H1 (cell line): ENCODE measurements at regions not wholly inside any gene's neighbourhood (a gene's known extent, or its start where the extent isn't known, plus 50 kb on each side); places are given as distances from the start of the nearest gene placed in this dataset.

Experiments used
- CTCF ChIA-PET: fragments of 300-600 bp; sonication (Branson Sonifier 250); formaldehyde crosslinking; loops from one replicate; lab custom pipeline; 2021; ENCODE audit not compliant: partially characterized antibody; lab: Charles Lee
- POLR2A ChIA-PET: fragments of 300-600 bp; sonication (Branson Sonifier 250); formaldehyde crosslinking; loops from one replicate; lab custom pipeline; 2021; ENCODE audit warnings: inconsistent platforms; ENCODE audit not compliant: partially characterized antibody; lab: Charles Lee
- DNase-seq, 2 experiments: peaks; one replicate each; pipeline versions ENCODE4 v3.0.0 to v3.0.0-alpha.2; 2010 to 2022; ENCODE audit warnings: low spot score in 2 of 2, low read depth in 1 of 2, mixed read lengths in 1 of 2
- FAIRE-seq: peaks from 2 replicates; lab custom pipeline; 2011; peaks lifted over from hg19 to GRCh38; lab: Jason Lieb, UNC
- H2AFZ ChIP-seq: 2 replicates; pipeline ENCODE4 v1.8.1; 2012; ENCODE audit warnings: low read length, inconsistent platforms
- H2AK5ac ChIP-seq: 2 replicates; pipeline ENCODE4 v1.6.1; 2013; ENCODE audit warnings: low read depth, low read length
- H2BK120ac ChIP-seq: replicated peaks from 2 replicates; pipeline ENCODE3; 2013; ENCODE audit warnings: low read depth, low read length, inconsistent platforms
- H2BK12ac ChIP-seq: 2 replicates; pipeline ENCODE4 v1.6.1; 2013; ENCODE audit warnings: low read depth, low read length
- H2BK15ac ChIP-seq: 2 replicates; pipeline ENCODE4 v1.6.1; 2013; ENCODE audit warnings: low read length
- H2BK20ac ChIP-seq: 2 replicates; pipeline ENCODE4 v1.6.1; 2013; ENCODE audit warnings: low read length
- H2BK5ac ChIP-seq: 2 replicates; pipeline ENCODE4 v1.6.1; 2013; ENCODE audit warnings: low read depth, low read length
- H3K14ac ChIP-seq: 2 replicates; pipeline ENCODE4 v1.6.1; 2013; ENCODE audit warnings: inconsistent platforms; ENCODE audit not compliant: insufficient read length
- H3K18ac ChIP-seq: 2 replicates; pipeline ENCODE4 v1.6.1; 2013; ENCODE audit warnings: low read length; ENCODE audit errors: extremely low read depth
- H3K23ac ChIP-seq: 2 replicates; pipeline ENCODE4 v1.6.1; 2013; ENCODE audit warnings: inconsistent platforms; ENCODE audit not compliant: insufficient read length
- H3K23me2 ChIP-seq: 2 replicates; pipeline ENCODE4 v1.6.1; 2013; ENCODE audit warnings: low read depth, low read length
- H3K27ac ChIP-seq: 2 replicates; pipeline ENCODE4 v1.6.1; 2011; ENCODE audit warnings: low read depth, low read length, inconsistent platforms
- H3K27me3 ChIP-seq, 4 experiments: replicated peaks in 1 of 4; 1 replicate in 1 of 4; 2 replicates in 3 of 4; pipeline versions ENCODE4 v1.6.1 to v1.8.1; 2011 to 2013; ENCODE audit warnings: low read length in 3 of 4, mild to moderate bottlenecking in 3 of 4, inconsistent platforms in 2 of 4, mixed read lengths in 2 of 4, moderate library complexity in 1 of 4; ENCODE audit not compliant: control insufficient read depth in 3 of 4, insufficient read depth in 3 of 4; ENCODE audit errors: extremely low read depth in 1 of 4
- H3K36me3 ChIP-seq, 4 experiments: 2 replicates each; pipeline versions ENCODE4 v1.6.1 to v1.8.1; 2011 to 2013; ENCODE audit warnings: mild to moderate bottlenecking in 4 of 4, low read length in 3 of 4, moderate library complexity in 2 of 4, control low read depth in 1 of 4, inconsistent platforms in 1 of 4; ENCODE audit not compliant: insufficient read depth in 4 of 4, control insufficient read depth in 2 of 4
- H3K4ac ChIP-seq: replicated peaks from 2 replicates; pipeline ENCODE3; 2013; ENCODE audit warnings: low read length, low read depth, mixed read lengths, inconsistent platforms; ENCODE audit not compliant: insufficient read length
- H3K4me1 ChIP-seq, 4 experiments: replicated peaks in 1 of 4; 1 replicate in 1 of 4; 2 replicates in 3 of 4; pipeline versions ENCODE4 v1.6.1 to v1.8.1; 2011 to 2013; ENCODE audit warnings: low read length in 3 of 4, inconsistent platforms in 2 of 4, mixed read lengths in 1 of 4; ENCODE audit not compliant: insufficient read depth in 4 of 4, control insufficient read depth in 3 of 4
- H3K4me2 ChIP-seq, 2 experiments: 2 replicates each; pipeline versions ENCODE4 v1.6.1 to v1.8.1; 2011 to 2013; ENCODE audit warnings: low read depth in 2 of 2, low read length in 2 of 2, control low read depth in 1 of 2, inconsistent platforms in 1 of 2, mild to moderate bottlenecking in 1 of 2; ENCODE audit not compliant: insufficient read depth in 1 of 2
- H3K4me3 ChIP-seq, 4 experiments: fragments of 200-600, 300-600 bp in 1 of 4; sonication (generic), shearing (Covaris generic), sonication (Bioruptor Twin) in 1 of 4; 2 replicates each; pipeline versions ENCODE4 v1.5.1 to v1.8.1; 2011 to 2016; ENCODE audit warnings: low read length in 4 of 4, low read depth in 3 of 4, control low read depth in 2 of 4, inconsistent platforms in 2 of 4, mild to moderate bottlenecking in 2 of 4, mixed read lengths in 1 of 4, moderate library complexity in 1 of 4; ENCODE audit not compliant: insufficient read depth in 2 of 4; ENCODE audit errors: extremely low read depth in 1 of 4
- H3K56ac ChIP-seq: replicated peaks from 2 replicates; pipeline ENCODE3; 2013; ENCODE audit warnings: low read depth, mild to moderate bottlenecking, mixed read lengths, low read length, inconsistent platforms; ENCODE audit not compliant: insufficient read length
- H3K79me1 ChIP-seq: 2 replicates; pipeline ENCODE4 v1.6.1; 2013; ENCODE audit warnings: low read depth, low read length, control low read depth
- H3K79me2 ChIP-seq, 2 experiments: 2 replicates each; pipeline versions ENCODE4 v1.6.1 to v1.8.1; 2012 to 2013; ENCODE audit warnings: low read length in 2 of 2, mild to moderate bottlenecking in 2 of 2, inconsistent platforms in 1 of 2; ENCODE audit not compliant: insufficient read depth in 2 of 2, control insufficient read depth in 1 of 2
- H3K9ac ChIP-seq, 4 experiments: replicated peaks in 1 of 4; 1 replicate in 1 of 4; 2 replicates in 3 of 4; pipeline versions ENCODE4 v1.6.1 to v1.8.1; 2011 to 2013; ENCODE audit warnings: low read depth in 3 of 4, low read length in 3 of 4, control low read depth in 2 of 4, mild to moderate bottlenecking in 2 of 4, moderate library complexity in 2 of 4, inconsistent platforms in 1 of 4; ENCODE audit errors: extremely low read depth in 1 of 4
- H3K9me3 ChIP-seq, 2 experiments: 2 replicates each; pipeline versions ENCODE4 v1.6.1 to v1.8.1; 2012 to 2013; ENCODE audit warnings: mild to moderate bottlenecking in 2 of 2, moderate library complexity in 2 of 2, control low read depth in 1 of 2, inconsistent platforms in 1 of 2, low read depth in 1 of 2, low read length in 1 of 2, mixed read lengths in 1 of 2; ENCODE audit not compliant: insufficient read depth in 2 of 2
- H4K20me1 ChIP-seq, 2 experiments: replicated peaks in 1 of 2; 2 replicates each; pipeline versions ENCODE3 to v1.8.1; 2011 to 2013; ENCODE audit warnings: inconsistent platforms in 2 of 2, low read length in 2 of 2, mild to moderate bottlenecking in 1 of 2; ENCODE audit not compliant: insufficient read depth in 2 of 2, control insufficient read depth in 1 of 2
- H4K5ac ChIP-seq: 2 replicates; pipeline ENCODE4 v1.6.1; 2013; ENCODE audit warnings: low read length, low read depth, mixed read lengths, inconsistent platforms; ENCODE audit not compliant: insufficient read length
- H4K8ac ChIP-seq: 2 replicates; pipeline ENCODE4 v1.8.0; 2013; ENCODE audit warnings: mild to moderate bottlenecking, moderate library complexity, low read length, inconsistent platforms; ENCODE audit not compliant: insufficient read depth; ENCODE audit errors: extremely low read depth
- H4K91ac ChIP-seq: replicated peaks from 2 replicates; pipeline ENCODE3; 2013; ENCODE audit warnings: low read length, mixed read lengths, inconsistent platforms; ENCODE audit not compliant: insufficient read length
- CBX5 ChIP-seq: fragments of 300-800, 300-1000 bp; sonication (generic); IDR thresholded peaks from 2 replicates; pipeline ENCODE4 v1.7.1; 2016; ENCODE audit warnings: antibody characterized with exemption, low read length, low read depth
- CTBP2 ChIP-seq: IDR thresholded peaks from 2 replicates; pipeline ENCODE4 v1.7.0; 2011; ENCODE audit warnings: borderline replicate concordance, mild to moderate bottlenecking, moderate library complexity, mixed read lengths, low read length; ENCODE audit not compliant: insufficient read depth, insufficient read length
- EGR1 ChIP-seq: IDR thresholded peaks from 2 replicates; pipeline ENCODE4 v1.6.1; 2011; ENCODE audit warnings: low read depth, low read length, borderline replicate concordance
- EZH2 ChIP-seq: fragments of 200-600 bp; sonication (generic); IDR thresholded peaks from 2 replicates; pipeline ENCODE4 v1.7.1; 2012; ENCODE audit warnings: low read depth, mild to moderate bottlenecking, moderate library complexity, low read length, inconsistent platforms; ENCODE audit not compliant: severe bottlenecking
- GTF2F1 ChIP-seq: IDR thresholded peaks from 2 replicates; pipeline ENCODE4 v1.6.1; 2012; ENCODE audit warnings: low read depth, low read length, improper control_type of control experiment, borderline replicate concordance
- JUN ChIP-seq: IDR thresholded peaks from 2 replicates; pipeline ENCODE4 v1.6.1; 2011; ENCODE audit warnings: low read depth, mild to moderate bottlenecking, improper control_type of control experiment, low read length
- KDM4A ChIP-seq: IDR thresholded peaks from one replicate; pipeline ENCODE4 v1.7.1; 2012; ENCODE audit warnings: low read depth, mild to moderate bottlenecking, moderate library complexity, low read length, inconsistent platforms; ENCODE audit not compliant: severe bottlenecking
- PHF8 ChIP-seq: fragments of 200-600 bp; sonication (generic); conservative IDR thresholded peaks from 2 replicates; pipeline ENCODE4 v1.7.1; 2012; ENCODE audit warnings: low read depth, mild to moderate bottlenecking, inconsistent platforms, low read length, moderate library complexity
- POLR2AphosphoS5 ChIP-seq: IDR thresholded peaks from 2 replicates; pipeline ENCODE4 v1.6.1; 2011; ENCODE audit warnings: low read depth, low read length
- RBBP5 ChIP-seq: IDR thresholded peaks from 2 replicates; pipeline ENCODE4 v1.7.1; 2012; ENCODE audit warnings: low read depth, mild to moderate bottlenecking, inconsistent platforms, low read length, moderate library complexity, borderline replicate concordance
- TAF1 ChIP-seq: IDR thresholded peaks from 2 replicates; pipeline ENCODE4 v1.6.1; 2011; ENCODE audit warnings: mild to moderate bottlenecking, low read depth, low read length
- WGBS, 2 experiments: shearing (Covaris generic) in 1 of 2; methylation state at CpG; one replicate each; pipeline versions ENCODE4 v1.1.6 to v1.1.7; 2013 to 2015; ENCODE audit warnings: low lambda C conversion rate in 2 of 2, mixed read lengths in 2 of 2, inconsistent platforms in 1 of 2, low coverage in 1 of 2, missing lambda C conversion rate in 1 of 2; ENCODE audit not compliant: insufficient replicate concordance in 2 of 2, insufficient coverage in 1 of 2, insufficient read length in 1 of 2; ENCODE audit errors: extremely low coverage in 1 of 2, missing lambda C conversion rate in 1 of 2; 5-methylcytosine and 5-hydroxymethylcytosine counted together

GRCh38 chr2:144052083-144052482, 467.8 kb downstream of the ZEB2 start:
- H3K9ac ChIP-seq = no peak overlapping the region
- no peaks in the 10 kb centered on the region for H3K4me1 ChIP-seq
- H3K4me3 ChIP-seq = no peak overlapping the region
- no peaks in the 10 kb centered on the region for H3K79me2 ChIP-seq
- no peak overlapping the region for H3K4me2 ChIP-seq
- no peak overlapping the region for H4K8ac ChIP-seq
- H3K18ac ChIP-seq = no peak overlapping the region
- H3K23ac ChIP-seq = no peak overlapping the region
- no peak overlapping the region for H2BK15ac ChIP-seq
- H3K23me2 ChIP-seq = no peaks in the 10 kb centered on the region
- DNase-seq (no peak), FAIRE-seq (no peak)
- no peak overlapping the region for H2BK12ac ChIP-seq
- no peak overlapping the region for H4K91ac ChIP-seq
- 86% methylated on average over 4 of the region's 4 CpGs; no CpG with 5 or more reads in 1 of the 2 experiments for whole genome bisulfite sequencing, 2 experiments
- H2BK20ac ChIP-seq = no peak overlapping the region
- CTCF ChIA-PET = no interaction called here
- H3K27me3 ChIP-seq = no peaks in the 10 kb centered on the region
- H3K9me3 ChIP-seq = no peaks in the 10 kb centered on the region
- no peak overlapping the region for H2BK120ac ChIP-seq
- H3K14ac ChIP-seq = no peak overlapping the region
- POLR2A ChIA-PET = interaction anchor here (1.0 kb wide), 1 partner anchor 12 kb away, joined by 3 read pairs; no protein-coding TSS in a partner anchor
- no peak overlapping the region for H3K4ac ChIP-seq
- H3K36me3 ChIP-seq = no peaks in the 10 kb centered on the region
- no peak overlapping the region for H3K27ac ChIP-seq
- H3K79me1 ChIP-seq = no peaks in the 10 kb centered on the region
- no peak overlapping the region for H3K56ac ChIP-seq
- no peak overlapping the region for H2BK5ac ChIP-seq
- no peak overlapping the region for H2AK5ac ChIP-seq
- H4K5ac ChIP-seq = no peak overlapping the region
- H2AFZ ChIP-seq = no peak overlapping the region
- H4K20me1 ChIP-seq = no peaks in the 10 kb centered on the region
- no peak for TF ChIP-seq KDM4A
- no peak for TF ChIP-seq JUN
- TF ChIP-seq EZH2 = no peak
- no peak for TF ChIP-seq TAF1
- TF ChIP-seq EGR1 = no peak
- TF ChIP-seq CBX5 = no peak
- TF ChIP-seq RBBP5 = no peak
- TF ChIP-seq PHF8 = no peak
- TF ChIP-seq POLR2AphosphoS5 = no peak
- no peak for TF ChIP-seq GTF2F1
- no peak for TF ChIP-seq CTBP2
